KMS-11 (cell line): ENCODE measurements at regions not wholly inside any gene's neighbourhood (a gene's known extent, or its start where the extent isn't known, plus 50 kb on each side); places are given as distances from the start of the nearest gene placed in this dataset.

Experiments
- H2AFZ ChIP-seq: fragments of 200-600 bp; sonication (generic); 2 replicates; pipeline ENCODE4 v1.6.1; 2016; ENCODE audit warnings: antibody characterized with exemption, mixed run types, low read depth
- H3K27ac ChIP-seq: fragments of 200-600 bp; sonication (generic); 2 replicates; pipeline ENCODE4 v1.6.1; 2016; ENCODE audit warnings: mild to moderate bottlenecking, mixed run types
- H3K27me3 ChIP-seq: fragments of 200-600 bp; sonication (generic); 2 replicates; pipeline ENCODE4 v1.6.1; 2017; ENCODE audit warnings: mild to moderate bottlenecking, low read depth, mixed run types, moderate library complexity; ENCODE audit not compliant: insufficient read depth
- H3K36me3 ChIP-seq: fragments of 200-600 bp; sonication (generic); 2 replicates; pipeline ENCODE4 v1.6.1; 2017; ENCODE audit warnings: mild to moderate bottlenecking, mixed run types; ENCODE audit not compliant: insufficient read depth
- H3K4me1 ChIP-seq: fragments of 200-600 bp; sonication (generic); 2 replicates; pipeline ENCODE4 v1.6.1; 2016; ENCODE audit warnings: mild to moderate bottlenecking, low read depth, mixed run types; ENCODE audit not compliant: poor library complexity, severe bottlenecking
- H3K4me2 ChIP-seq: fragments of 200-600 bp; sonication (generic); 2 replicates; pipeline ENCODE4 v1.7.0; 2016; ENCODE audit warnings: mild to moderate bottlenecking, mixed run types
- H3K4me3 ChIP-seq: fragments of 200-600 bp; sonication (generic); IDR thresholded peaks from 2 replicates; pipeline ENCODE4 v1.6.1; 2017; ENCODE audit warnings: low read depth, low read length, mixed read lengths; ENCODE audit not compliant: insufficient read depth
- H3K79me2 ChIP-seq: fragments of 200-600 bp; sonication (generic); 2 replicates; pipeline ENCODE4 v1.6.1; 2016; ENCODE audit warnings: low read depth, mixed run types; ENCODE audit not compliant: insufficient read depth
- H3K9ac ChIP-seq: fragments of 200-600 bp; sonication (generic); 2 replicates; pipeline ENCODE4 v1.6.1; 2016; ENCODE audit warnings: mild to moderate bottlenecking, mixed run types
- H4K20me1 ChIP-seq: fragments of 200-600 bp; sonication (generic); 2 replicates; pipeline ENCODE4 v1.6.1; 2016; ENCODE audit warnings: mild to moderate bottlenecking, mixed run types; ENCODE audit not compliant: insufficient read depth
- TF ChIP-seq, protein P1 (sequence below): fragments of 200-600 bp; sonication (generic); conservative IDR thresholded peaks from 2 replicates; pipeline ENCODE4 v1.6.1; 2017; ENCODE audit warnings: low read depth, mild to moderate bottlenecking, antibody characterized with exemption, low read length, moderate library complexity, mixed read lengths

GRCh38 chr4:147284935-147285334, 196.0 kb upstream of the EDNRA start:
- H3K79me2 ChIP-seq, result no peaks in the 10 kb centered on the region
- no peak overlapping the region for H3K9ac ChIP-seq
- H3K36me3 ChIP-seq, result no peaks in the 10 kb centered on the region
- H3K27me3 ChIP-seq, result no peaks in the 10 kb centered on the region
- TF ChIP-seq, protein P1, sequence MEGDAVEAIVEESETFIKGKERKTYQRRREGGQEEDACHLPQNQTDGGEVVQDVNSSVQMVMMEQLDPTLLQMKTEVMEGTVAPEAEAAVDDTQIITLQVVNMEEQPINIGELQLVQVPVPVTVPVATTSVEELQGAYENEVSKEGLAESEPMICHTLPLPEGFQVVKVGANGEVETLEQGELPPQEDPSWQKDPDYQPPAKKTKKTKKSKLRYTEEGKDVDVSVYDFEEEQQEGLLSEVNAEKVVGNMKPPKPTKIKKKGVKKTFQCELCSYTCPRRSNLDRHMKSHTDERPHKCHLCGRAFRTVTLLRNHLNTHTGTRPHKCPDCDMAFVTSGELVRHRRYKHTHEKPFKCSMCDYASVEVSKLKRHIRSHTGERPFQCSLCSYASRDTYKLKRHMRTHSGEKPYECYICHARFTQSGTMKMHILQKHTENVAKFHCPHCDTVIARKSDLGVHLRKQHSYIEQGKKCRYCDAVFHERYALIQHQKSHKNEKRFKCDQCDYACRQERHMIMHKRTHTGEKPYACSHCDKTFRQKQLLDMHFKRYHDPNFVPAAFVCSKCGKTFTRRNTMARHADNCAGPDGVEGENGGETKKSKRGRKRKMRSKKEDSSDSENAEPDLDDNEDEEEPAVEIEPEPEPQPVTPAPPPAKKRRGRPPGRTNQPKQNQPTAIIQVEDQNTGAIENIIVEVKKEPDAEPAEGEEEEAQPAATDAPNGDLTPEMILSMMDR, result no peak
- no peak overlapping the region for H3K4me2 ChIP-seq
- H4K20me1 ChIP-seq, result no peaks in the 10 kb centered on the region
- H3K27ac ChIP-seq, result no peak overlapping the region
- no peak overlapping the region for H3K4me3 ChIP-seq
- H2AFZ ChIP-seq, result no peak overlapping the region
- peaks cover 34% of the 10 kb centered on the region for H3K4me1 ChIP-seq

DNA sequence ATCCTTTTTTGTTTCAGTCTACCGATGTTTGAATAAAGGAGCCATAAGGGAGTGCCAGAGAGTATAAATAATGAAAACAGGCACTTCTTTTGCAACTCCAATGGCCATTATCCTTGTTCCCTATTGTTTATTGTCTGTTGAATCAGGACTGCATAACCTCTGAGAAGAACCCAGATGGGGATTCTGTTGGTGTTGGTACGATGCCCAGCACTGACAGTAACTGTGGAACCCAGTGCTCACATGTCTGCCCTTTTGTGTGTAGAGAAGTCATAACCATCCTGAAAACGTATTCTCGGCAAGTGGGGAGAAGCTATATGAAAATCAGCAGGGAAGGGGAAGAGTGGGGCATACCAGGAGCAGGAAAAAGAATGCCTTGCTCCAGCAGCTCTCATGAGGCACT, 195.1 kb upstream of the EDNRA start:
- H3K27me3 ChIP-seq, result no peaks in the 10 kb centered on the region
- no peaks in the 10 kb centered on the region for H3K36me3 ChIP-seq
- H3K79me2 ChIP-seq, result no peaks in the 10 kb centered on the region
- H3K4me3 ChIP-seq, result no peak overlapping the region
- no peak overlapping the region; the same call in 1 of the 2 replicates for H3K27ac ChIP-seq
- H3K4me1 ChIP-seq, result peaks cover 34% of the 10 kb centered on the region
- H4K20me1 ChIP-seq, result no peaks in the 10 kb centered on the region
- H3K4me2 ChIP-seq, result no peak overlapping the region
- TF ChIP-seq, protein P1, result no peak
- H2AFZ ChIP-seq, result peak overlapping the region; percentile 51; the same call in 1 of the 2 replicates
- no peak overlapping the region for H3K9ac ChIP-seq

GRCh38 chr4:147286846-147287587, 193.9 kb upstream of the EDNRA start:
- H4K20me1 ChIP-seq, result no peaks in the 10 kb centered on the region
- TF ChIP-seq, protein P1, result no peak
- H3K4me1 ChIP-seq, result peaks cover 43% of the 10 kb centered on the region
- no peaks in the 10 kb centered on the region for H3K27me3 ChIP-seq
- no peaks in the 10 kb centered on the region for H3K36me3 ChIP-seq
- H3K4me3 ChIP-seq, result no peak overlapping the region
- H3K9ac ChIP-seq, result peak overlapping the region; percentile 29; the same call in 1 of the 2 replicates
- peak overlapping the region; percentile 51 for H2AFZ ChIP-seq
- peak overlapping the region; percentile 85 for H3K4me2 ChIP-seq
- peak overlapping the region; percentile 71 for H3K27ac ChIP-seq
- no peaks in the 10 kb centered on the region for H3K79me2 ChIP-seq

- Histone ChIP-seq H3K4me2 (peak overlapping the region; percentile 85), H3K27me3 (no peaks in the 10 kb centered on the region), H3K36me3 (no peaks in the 10 kb centered on the region), H2AFZ (peak overlapping the region; percentile 51), H3K9ac (peak overlapping the region; percentile 29; the same call in 1 of the 2 replicates), H3K4me1 (peaks cover 48% of the 10 kb centered on the region), H4K20me1 (no peaks in the 10 kb centered on the region), H3K4me3 (no peak overlapping the region), H3K27ac (peak overlapping the region; percentile 71), H3K79me2 (no peaks in the 10 kb centered on the region)
- TF ChIP-seq, protein P1, result no peak
These were observed 193.4 kb upstream of the EDNRA start for GRCh38 chr4:147287588-147287890.
